K562 (cell line): ENCODE measurements at regions not wholly inside any gene's neighbourhood (a gene's known extent, or its start where the extent isn't known, plus 50 kb on each side); places are given as distances from the start of the nearest gene placed in this dataset.

ENCODE experiments used
- ATAC-seq: fragments of 200-7000 bp; cut with Tn5 transposase; 3 replicates; pipeline ENCODE4 v1.9.1; 2020; ENCODE audit warnings: moderate library complexity
- BruUV-seq: library from RNA; stranded (reverse); fragments of 400-500 nt; replicated peaks from 2 replicates; lab custom pipeline; 2021; lab: Mats Ljungman, UMichigan
- CTCF ChIA-PET: fragments of 300-600 bp; formaldehyde crosslinking; extraction: SDS; loops from one replicate; lab custom pipeline; 2021; ENCODE audit warnings: low intra/inter-chr PET ratio; lab: Yijun Ruan, JAX
- POLR2A ChIA-PET: fragments of 300-600, 350-650 bp; sonication (Branson Sonifier 250); formaldehyde crosslinking; extraction: SDS; loops from one replicate; lab custom pipeline; 2021; ENCODE audit warnings: antibody characterized with exemption, inconsistent platforms; lab: Yijun Ruan, JAX
- DNase-seq, 4 experiments: peaks; one replicate each; pipeline versions ENCODE4 v3.0.0 to v3.0.0-alpha.2; 2011 to 2018; ENCODE audit warnings: low spot score in 3 of 4, mixed read lengths in 3 of 4; ENCODE audit errors: extremely low read depth in 1 of 4
- FAIRE-seq: peaks from 2 replicates; lab custom pipeline; 2011; peaks lifted over from hg19 to GRCh38; lab: Jason Lieb, UNC
- H2AFZ ChIP-seq: 2 replicates; pipeline ENCODE4 v1.6.0; 2011; ENCODE audit warnings: low read depth, low read length, control low read depth, inconsistent platforms
- H3K27ac ChIP-seq: fragments of 200-600 bp; 3 replicates; pipeline ENCODE4 v1.8.0; 2011; ENCODE audit warnings: low read depth, mild to moderate bottlenecking, control low read depth, inconsistent platforms, low read length, moderate library complexity, mixed read lengths; ENCODE audit errors: extremely low read depth
- H3K27me3 ChIP-seq, 2 experiments: fragments of 300-600 bp in 1 of 2; 2 replicates in 1 of 2; 3 replicates in 1 of 2; pipeline versions ENCODE4 v1.6.0 to v1.8.0; 2011; ENCODE audit warnings: inconsistent platforms in 2 of 2, low read length in 2 of 2, mild to moderate bottlenecking in 1 of 2, mixed read lengths in 1 of 2, moderate library complexity in 1 of 2; ENCODE audit not compliant: control insufficient read depth in 2 of 2, insufficient read depth in 2 of 2
- H3K36me3 ChIP-seq: fragments of 300-600 bp; 3 replicates; pipeline ENCODE4 v1.8.0; 2011; ENCODE audit warnings: mild to moderate bottlenecking, low read length, inconsistent platforms; ENCODE audit not compliant: control insufficient read depth, insufficient read depth
- H3K4me1 ChIP-seq, 2 experiments: fragments of 200-600 bp in 1 of 2; replicated peaks in 1 of 2; 2 replicates in 1 of 2; 3 replicates in 1 of 2; pipeline versions ENCODE4 v1.5.1 to v1.8.0; 2011; ENCODE audit warnings: inconsistent platforms in 2 of 2, low read length in 2 of 2, mild to moderate bottlenecking in 1 of 2, mixed read lengths in 1 of 2, moderate library complexity in 1 of 2; ENCODE audit not compliant: control insufficient read depth in 2 of 2, insufficient read depth in 2 of 2
- H3K4me2 ChIP-seq: 2 replicates; pipeline ENCODE4 v1.6.1; 2011; ENCODE audit warnings: low read length, control low read depth, inconsistent platforms, mixed read lengths; ENCODE audit not compliant: insufficient read depth
- H3K4me3 ChIP-seq: fragments of 200-600 bp; sonication (generic), shearing (Covaris generic); 2 replicates; pipeline ENCODE4 v1.5.1; 2016; ENCODE audit warnings: control low read depth, inconsistent platforms
- H3K79me2 ChIP-seq: fragments of 200-600 bp; 3 replicates; pipeline ENCODE4 v1.8.0; 2011; ENCODE audit warnings: low read length, inconsistent platforms; ENCODE audit not compliant: control insufficient read depth, insufficient read depth
- H3K9ac ChIP-seq, 2 experiments: 2 replicates each; pipeline versions ENCODE4 v1.6.0 to v1.6.1; 2011; ENCODE audit warnings: low read depth in 2 of 2, low read length in 2 of 2, control low read depth in 1 of 2, inconsistent platforms in 1 of 2, mild to moderate bottlenecking in 1 of 2, mixed read lengths in 1 of 2; ENCODE audit not compliant: insufficient read depth in 1 of 2
- H3K9me1 ChIP-seq: one replicate; pipeline ENCODE4 v1.6.0; 2011; ENCODE audit warnings: inconsistent platforms, mild to moderate bottlenecking, low read length, moderate library complexity; ENCODE audit not compliant: control insufficient read depth, insufficient read depth
- H3K9me3 ChIP-seq: replicated peaks from 2 replicates; pipeline ENCODE4 v1.5.1; 2011; ENCODE audit warnings: low read depth, low read length, inconsistent platforms; ENCODE audit not compliant: control insufficient read depth, insufficient read depth
- H4K20me1 ChIP-seq: replicated peaks from 2 replicates; pipeline ENCODE4 v1.6.1; 2011; ENCODE audit warnings: low read length, inconsistent platforms, mixed read lengths; ENCODE audit not compliant: control insufficient read depth, insufficient read depth
- CREB1 ChIP-seq, 2 experiments: sonication (generic) in 1 of 2; formaldehyde crosslinking in 1 of 2; IDR thresholded peaks; 2 replicates each; pipeline versions ENCODE4 v1.6.1 to v1.8.0; 2012 to 2022; ENCODE audit warnings: inconsistent platforms in 1 of 2, mild to moderate bottlenecking in 1 of 2, missing genetic modification reagents in 1 of 2, moderate library complexity in 1 of 2
- DDX20 ChIP-seq: fragments of 450-650 bp; IDR thresholded peaks from 2 replicates; pipeline ENCODE4 v1.6.1; 2016; ENCODE audit warnings: missing genetic modification characterization, low read depth, mild to moderate bottlenecking, missing compliant biosample characterization, moderate library complexity
- JUND ChIP-seq, 2 experiments: IDR thresholded peaks; 2 replicates in 1 of 2; 3 replicates in 1 of 2; pipeline ENCODE4 v1.6.1; 2011; ENCODE audit warnings: borderline replicate concordance in 2 of 2, low read depth in 2 of 2, low read length in 2 of 2, improper control_type of control experiment in 1 of 2, missing biosample characterization in 1 of 2, missing genetic modification characterization in 1 of 2, missing genetic modification reagents in 1 of 2
- NEUROD1 ChIP-seq: fragments of 150-350 bp; IDR thresholded peaks from 2 replicates; pipeline ENCODE4 v1.6.1; 2014; ENCODE audit warnings: borderline replicate concordance, low read length, low read depth; ENCODE audit not compliant: partially characterized antibody
- NR1H2 ChIP-seq: sonication (generic); formaldehyde crosslinking; IDR thresholded peaks from 2 replicates; pipeline ENCODE4 v1.4.0; 2020; ENCODE audit warnings: mild to moderate bottlenecking, missing genetic modification reagents
- ZNF695 ChIP-seq: fragments of 450-650 bp; formaldehyde crosslinking; IDR thresholded peaks from 2 replicates; pipeline ENCODE4 v1.4.0; 2020; ENCODE audit warnings: mild to moderate bottlenecking, moderate library complexity
- ZSCAN32 ChIP-seq: fragments of 450-650 bp; formaldehyde crosslinking; IDR thresholded peaks from 2 replicates; pipeline ENCODE4 v1.4.0; 2020; ENCODE audit warnings: mild to moderate bottlenecking, moderate library complexity
- WGBS: fragments of 100-300 bp; shearing (Covaris generic); methylation state at CpG from one replicate; pipeline ENCODE4 v1.1.6; 2016; ENCODE audit warnings: low coverage, mixed read lengths; ENCODE audit not compliant: insufficient coverage; ENCODE audit errors: missing lambda C conversion rate; 5-methylcytosine and 5-hydroxymethylcytosine counted together
- in situ Hi-C: fragments of 300-500 bp; cut with MboI; formaldehyde crosslinking; loops from 4 replicates; pipeline ENCODE4 v1.15.0; 2018; ENCODE audit warnings: inconsistent platforms, mixed read lengths
- intact Hi-C: fragments of 100-400 bp; cut with micrococcal nuclease; formaldehyde crosslinking; loops from 2 replicates; pipeline ENCODE4 v1.14.2; 2022
- TF ChIP-seq, protein P1 (sequence below), 2 experiments: fragments of 150-350 bp in 1 of 2; IDR thresholded peaks; 2 replicates each; pipeline ENCODE4 v1.6.1; 2012 to 2016; ENCODE audit warnings: low read depth in 2 of 2, low read length in 2 of 2, mild to moderate bottlenecking in 1 of 2, moderate library complexity in 1 of 2
- TF ChIP-seq, protein P2 (sequence below): IDR thresholded peaks from 2 replicates; pipeline ENCODE4 v1.6.1; 2011; ENCODE audit not compliant: insufficient read length; ENCODE audit errors: extremely low read depth

DNA sequence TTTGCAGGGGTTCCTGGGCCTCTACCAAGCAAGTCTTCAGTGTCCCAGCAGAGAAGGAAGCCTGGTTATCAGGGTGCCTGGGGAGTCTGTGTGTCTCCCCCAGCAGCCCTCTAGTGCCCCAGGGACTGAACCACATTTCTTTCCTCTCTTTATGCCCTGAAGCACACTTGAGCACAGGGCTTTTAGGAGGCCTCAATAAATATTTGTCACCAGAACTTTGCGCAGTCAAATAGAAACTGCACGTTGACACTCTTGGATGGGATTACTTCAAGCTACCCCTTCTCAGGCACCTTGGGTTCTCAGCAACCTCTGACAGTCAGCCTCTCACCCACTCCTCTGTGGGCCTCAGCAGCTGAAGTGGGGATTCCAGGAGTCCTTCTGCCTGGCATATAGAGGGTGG lies 226.6 kb upstream of the HES1 start (continued):
- TF ChIP-seq, protein P1, sequence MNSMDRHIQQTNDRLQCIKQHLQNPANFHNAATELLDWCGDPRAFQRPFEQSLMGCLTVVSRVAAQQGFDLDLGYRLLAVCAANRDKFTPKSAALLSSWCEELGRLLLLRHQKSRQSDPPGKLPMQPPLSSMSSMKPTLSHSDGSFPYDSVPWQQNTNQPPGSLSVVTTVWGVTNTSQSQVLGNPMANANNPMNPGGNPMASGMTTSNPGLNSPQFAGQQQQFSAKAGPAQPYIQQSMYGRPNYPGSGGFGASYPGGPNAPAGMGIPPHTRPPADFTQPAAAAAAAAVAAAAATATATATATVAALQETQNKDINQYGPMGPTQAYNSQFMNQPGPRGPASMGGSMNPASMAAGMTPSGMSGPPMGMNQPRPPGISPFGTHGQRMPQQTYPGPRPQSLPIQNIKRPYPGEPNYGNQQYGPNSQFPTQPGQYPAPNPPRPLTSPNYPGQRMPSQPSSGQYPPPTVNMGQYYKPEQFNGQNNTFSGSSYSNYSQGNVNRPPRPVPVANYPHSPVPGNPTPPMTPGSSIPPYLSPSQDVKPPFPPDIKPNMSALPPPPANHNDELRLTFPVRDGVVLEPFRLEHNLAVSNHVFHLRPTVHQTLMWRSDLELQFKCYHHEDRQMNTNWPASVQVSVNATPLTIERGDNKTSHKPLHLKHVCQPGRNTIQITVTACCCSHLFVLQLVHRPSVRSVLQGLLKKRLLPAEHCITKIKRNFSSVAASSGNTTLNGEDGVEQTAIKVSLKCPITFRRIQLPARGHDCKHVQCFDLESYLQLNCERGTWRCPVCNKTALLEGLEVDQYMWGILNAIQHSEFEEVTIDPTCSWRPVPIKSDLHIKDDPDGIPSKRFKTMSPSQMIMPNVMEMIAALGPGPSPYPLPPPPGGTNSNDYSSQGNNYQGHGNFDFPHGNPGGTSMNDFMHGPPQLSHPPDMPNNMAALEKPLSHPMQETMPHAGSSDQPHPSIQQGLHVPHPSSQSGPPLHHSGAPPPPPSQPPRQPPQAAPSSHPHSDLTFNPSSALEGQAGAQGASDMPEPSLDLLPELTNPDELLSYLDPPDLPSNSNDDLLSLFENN (IDR thresholded peaks at IDR 0.05; ENCODE audit: low read depth in 2 of 2, low read length in 2 of 2) = no peak
- TF ChIP-seq ZNF695 (CRISPR knock-in tag) (no peak), ZSCAN32 (CRISPR knock-in tag) (no peak), NEUROD1 (no peak)
- TF ChIP-seq, protein P2, sequence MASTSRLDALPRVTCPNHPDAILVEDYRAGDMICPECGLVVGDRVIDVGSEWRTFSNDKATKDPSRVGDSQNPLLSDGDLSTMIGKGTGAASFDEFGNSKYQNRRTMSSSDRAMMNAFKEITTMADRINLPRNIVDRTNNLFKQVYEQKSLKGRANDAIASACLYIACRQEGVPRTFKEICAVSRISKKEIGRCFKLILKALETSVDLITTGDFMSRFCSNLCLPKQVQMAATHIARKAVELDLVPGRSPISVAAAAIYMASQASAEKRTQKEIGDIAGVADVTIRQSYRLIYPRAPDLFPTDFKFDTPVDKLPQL = no peak

DNA sequence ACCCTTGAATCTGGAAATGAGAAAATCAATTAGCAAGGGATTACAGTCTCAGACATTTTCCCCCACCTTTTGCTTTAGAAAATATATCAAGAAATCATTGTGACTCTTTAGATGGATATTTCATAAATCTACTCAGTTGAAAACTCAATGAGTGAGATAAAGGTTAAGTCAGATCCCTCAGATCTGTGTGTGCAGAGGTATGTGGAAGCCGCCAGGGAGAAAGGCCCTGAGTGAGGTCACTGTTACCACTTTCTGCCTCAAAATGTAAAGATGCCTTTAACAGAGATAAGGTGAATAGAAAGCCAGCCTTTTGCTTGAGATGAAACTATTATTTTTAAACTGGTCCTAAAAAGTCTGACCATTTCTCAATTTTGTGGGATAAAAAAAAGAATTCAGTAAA lies 225.6 kb upstream of the HES1 start:
- FAIRE-seq = no peak
- H3K4me1 ChIP-seq = peaks cover 30 to 55% of the 10 kb centered on the region in 2 experiments
- WGBS = 6% methylated on average over 1 of the region's 1 CpG
- in situ Hi-C loops = no loop called here
- peak in 1 of 4 experiments; percentile 55 for DNase-seq
- H3K9me3 ChIP-seq = no peaks in the 10 kb centered on the region
- ChIA-PET POLR2A (interaction anchor here (1.0 to 1.8 kb wide), 5 partner anchors 10 to 229 kb away, joined by 3 to 9 read pairs (median 5); no protein-coding TSS in a partner anchor), CTCF (no interaction called here)
- no TSS peak for BruUV-seq
- peaks cover 4% of the 10 kb centered on the region; the same call in 1 of the 3 replicates for H3K79me2 ChIP-seq
- H3K9me1 ChIP-seq = peaks cover 5% of the 10 kb centered on the region
- H3K9ac ChIP-seq = peak overlapping the region in 1 of 2 experiments; percentile 69; a peak in 1 of 4 replicates
- no peaks in the 10 kb centered on the region for H3K36me3 ChIP-seq
- no peaks in the 10 kb centered on the region for H3K27me3 ChIP-seq
- H3K4me2 ChIP-seq = no peak overlapping the region; the same call in 1 of the 2 replicates
- no peaks in the 10 kb centered on the region for H4K20me1 ChIP-seq
- H2AFZ ChIP-seq = 0 out of 2 replicates have a peak overlapping the region, but pooled peaks have one; percentile 60
- H3K4me3 ChIP-seq = no peak overlapping the region
- intact Hi-C loops = loop anchor here (1.0 to 5.0 kb wide), 6 partner anchors 28 to 227 kb away; partner anchors contain the start of gene HES1
- TF ChIP-seq NR1H2 (CRISPR knock-in tag) = no peak
- TF ChIP-seq DDX20 (tag) = 0 out of 2 replicates have a peak, but pooled peaks have one; percentile 29
- TF ChIP-seq JUND (IDR thresholded peaks at IDR 0.05; ENCODE audit: borderline replicate concordance, low read depth, low read length) = peak; percentile 49; the same call in 1 of the 2 replicates
- no peak; the same call in 2 of the 3 replicates for TF ChIP-seq JUND (tag; IDR thresholded peaks at IDR 0.05; ENCODE audit: borderline replicate concordance, low read depth, low read length)
- TF ChIP-seq CREB1 (IDR thresholded peaks at IDR 0.05) = peak; percentile 6; the same call in 1 of the 2 replicates
- TF ChIP-seq CREB1 (CRISPR knock-in tag; IDR thresholded peaks at IDR 0.05) = no peak
- ATAC-seq = peak; percentile 41
- peak overlapping the region; percentile 92 for H3K27ac ChIP-seq
